Keratinocyte (primary cell): ENCODE measurements at regions not wholly inside any gene's neighbourhood (a gene's known extent, or its start where the extent isn't known, plus 50 kb on each side); places are given as distances from the start of the nearest gene placed in this dataset.

Experiments used
- DNase-seq: peaks from one replicate; pipeline ENCODE4 v3.0.0-alpha.2; 2011; ENCODE audit warnings: low read depth, missing footprints, low spot score
- FAIRE-seq: peaks from 2 replicates; lab custom pipeline; 2011; peaks lifted over from hg19 to GRCh38; lab: Jason Lieb, UNC
- H2AFZ ChIP-seq: 2 replicates; pipeline ENCODE4 v1.6.0; 2012; ENCODE audit warnings: low read length, control low read depth, inconsistent platforms; ENCODE audit not compliant: control insufficient read depth
- H3K27ac ChIP-seq: 2 replicates; pipeline ENCODE4 v1.5.1; 2011; ENCODE audit warnings: low read length; ENCODE audit not compliant: control insufficient read depth, insufficient read depth
- H3K27me3 ChIP-seq: 3 replicates; pipeline ENCODE4 v1.6.0; 2011; ENCODE audit warnings: low read length; ENCODE audit not compliant: control insufficient read depth, insufficient read depth; ENCODE audit errors: extremely low read depth
- H3K36me3 ChIP-seq, 2 experiments: 2 replicates in 1 of 2; 3 replicates in 1 of 2; pipeline ENCODE4 v1.5.1; 2011; ENCODE audit warnings: low read length in 2 of 2, mild to moderate bottlenecking in 1 of 2; ENCODE audit not compliant: control insufficient read depth in 2 of 2, insufficient read depth in 2 of 2; ENCODE audit errors: extremely low read depth in 1 of 2
- H3K4me1 ChIP-seq: 3 replicates; pipeline ENCODE4 v1.5.1; 2011; ENCODE audit warnings: low read length; ENCODE audit not compliant: control insufficient read depth, insufficient read depth; ENCODE audit errors: extremely low read depth
- H3K4me2 ChIP-seq: 3 replicates; pipeline ENCODE4 v1.6.0; 2011; ENCODE audit warnings: low read depth, low read length; ENCODE audit not compliant: control insufficient read depth, insufficient read depth; ENCODE audit errors: extremely low read depth
- H3K4me3 ChIP-seq, 3 experiments: fragments of 200-600 bp in 1 of 3; sonication (generic) in 1 of 3; 2 replicates in 2 of 3; 3 replicates in 1 of 3; pipeline ENCODE4 v1.5.1; 2011 to 2016; ENCODE audit warnings: low read length in 3 of 3, mild to moderate bottlenecking in 3 of 3, control low read depth in 2 of 3, inconsistent platforms in 1 of 3, low read depth in 1 of 3, mixed read lengths in 1 of 3, mixed run types in 1 of 3, moderate library complexity in 1 of 3; ENCODE audit not compliant: control insufficient read depth in 2 of 3, insufficient read depth in 2 of 3; ENCODE audit errors: extremely low read depth in 1 of 3
- H3K79me2 ChIP-seq: 2 replicates; pipeline ENCODE4 v1.6.0; 2012; ENCODE audit warnings: low read length; ENCODE audit not compliant: control insufficient read depth, insufficient read depth
- H3K9ac ChIP-seq: 3 replicates; pipeline ENCODE4 v1.6.0; 2011; ENCODE audit warnings: low read length; ENCODE audit not compliant: control insufficient read depth, insufficient read depth; ENCODE audit errors: extremely low read depth
- H3K9me1 ChIP-seq: 3 replicates; pipeline ENCODE4 v1.6.0; 2011; ENCODE audit warnings: low read length; ENCODE audit not compliant: control insufficient read depth, insufficient read depth; ENCODE audit errors: extremely low read depth
- H3K9me3 ChIP-seq: 2 replicates; pipeline ENCODE4 v1.5.1; 2012; ENCODE audit warnings: low read depth, low read length; ENCODE audit not compliant: control insufficient read depth
- H4K20me1 ChIP-seq: 3 replicates; pipeline ENCODE4 v1.6.0; 2011; ENCODE audit warnings: low read length; ENCODE audit not compliant: control insufficient read depth, insufficient read depth; ENCODE audit errors: extremely low read depth
- CTCF ChIP-seq, 3 experiments: IDR thresholded peaks in 1 of 3; conservative IDR thresholded peaks in 1 of 3; optimal IDR thresholded peaks in 1 of 3; 2 replicates in 2 of 3; 3 replicates in 1 of 3; pipeline versions ENCODE3 to v1.5.1; 2011; ENCODE audit warnings: low read length in 3 of 3, mild to moderate bottlenecking in 3 of 3, moderate library complexity in 2 of 3, control low read depth in 1 of 3, inconsistent platforms in 1 of 3; ENCODE audit not compliant: insufficient read depth in 2 of 3; ENCODE audit errors: extremely low read depth in 1 of 3
- EZH2 ChIP-seq: IDR thresholded peaks from one replicate; pipeline ENCODE4 v1.6.1; 2012; ENCODE audit warnings: inconsistent platforms, mild to moderate bottlenecking, low read length, moderate library complexity
- dilution Hi-C: fragments of 300-500 bp; cut with MboI; formaldehyde crosslinking; loops from one replicate; pipeline ENCODE4 v1.7.0; 2020; ENCODE audit warnings: low sequenced_read_pairs; ENCODE audit not compliant: extremely low pct_ligation_motif_present

- H3K27me3 ChIP-seq: no peaks in the 10 kb centered on the region
- dilution Hi-C loops: no loop called here
- no peaks in the 10 kb centered on the region for H3K79me2 ChIP-seq
- H3K9ac ChIP-seq: no peak overlapping the region
- H3K4me1 ChIP-seq: peaks cover 8% of the 10 kb centered on the region
- no peaks in the 10 kb centered on the region for H3K9me3 ChIP-seq
- H3K36me3 ChIP-seq: no peaks in the 10 kb centered on the region
- no peak overlapping the region for H3K4me2 ChIP-seq
- FAIRE-seq (no peak), DNase-seq (no peak)
- TF ChIP-seq EZH2 (no peak), CTCF (optimal IDR thresholded peaks at IDR 0.05 in 1 of 3, IDR thresholded peaks at IDR 0.05 in 1 of 3, conservative IDR thresholded peaks at IDR 0.05 in 1 of 3; ENCODE audit: extremely low read depth in 1 of 3, insufficient read depth in 2 of 3, low read length in 3 of 3) (no peak)
- H2AFZ ChIP-seq: no peak overlapping the region
- H4K20me1 ChIP-seq: no peaks in the 10 kb centered on the region
- no peak overlapping the region for H3K27ac ChIP-seq
- H3K4me3 ChIP-seq: no peak overlapping the region
- no peaks in the 10 kb centered on the region for H3K9me1 ChIP-seq
These were observed 103.3 kb upstream of the BOD1 start for GRCh38 chr5:173719731-173720082.

DNA sequence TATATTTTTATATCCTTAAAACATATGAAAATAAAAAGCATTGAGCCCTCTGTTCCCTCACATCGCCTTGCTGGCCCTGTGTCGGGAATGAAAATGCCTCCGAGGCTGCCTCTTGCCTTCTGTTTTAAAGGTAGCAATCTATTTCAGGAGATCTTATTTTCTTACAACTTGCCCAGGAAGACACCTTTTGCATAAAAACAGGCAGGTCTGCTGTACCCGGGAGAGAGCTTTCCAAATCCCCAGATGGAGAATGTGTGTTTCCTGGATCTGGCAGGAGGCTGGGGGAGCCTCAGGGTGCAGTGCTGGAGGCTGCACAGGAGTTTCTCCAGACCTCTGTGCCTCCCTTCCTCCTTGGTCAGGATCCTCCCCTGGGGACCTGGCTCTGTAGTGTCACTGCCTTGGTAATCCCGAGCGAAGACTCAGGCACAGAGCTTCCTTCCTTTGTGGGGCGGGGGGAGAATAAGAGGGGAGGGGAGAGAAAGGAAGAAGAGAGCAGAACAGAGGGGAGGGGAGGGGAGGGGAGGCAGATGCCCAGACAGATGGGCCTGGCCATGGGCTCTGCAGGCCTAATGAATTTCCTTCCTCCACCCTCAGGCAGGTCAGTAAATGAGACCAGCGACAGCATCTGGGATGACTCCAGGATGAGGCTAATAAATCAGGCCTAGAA is 104.0 kb upstream of the BOD1 start:
- Histone ChIP-seq H3K27me3 (no peaks in the 10 kb centered on the region), H3K9me1 (no peaks in the 10 kb centered on the region), H3K4me2 (no peak overlapping the region), H3K79me2 (no peaks in the 10 kb centered on the region), H3K4me3 (no peak overlapping the region), H3K9me3 (no peaks in the 10 kb centered on the region), H3K9ac (no peak overlapping the region), H4K20me1 (no peaks in the 10 kb centered on the region), H2AFZ (no peak overlapping the region), H3K27ac (no peak overlapping the region), H3K4me1 (peaks cover 2% of the 10 kb centered on the region), H3K36me3 (no peaks in the 10 kb centered on the region)
- DNase-seq (no peak), FAIRE-seq (no peak)
- dilution Hi-C loops: no loop called here
- TF ChIP-seq CTCF (optimal IDR thresholded peaks at IDR 0.05 in 1 of 3, IDR thresholded peaks at IDR 0.05 in 1 of 3, conservative IDR thresholded peaks at IDR 0.05 in 1 of 3; ENCODE audit: extremely low read depth in 1 of 3, insufficient read depth in 2 of 3, low read length in 3 of 3) (no peak), EZH2 (no peak)
